GM21619 (cell line): ENCODE measurements at regions not wholly inside any gene's neighbourhood (a gene's known extent, or its start where the extent isn't known, plus 50 kb on each side); places are given as distances from the start of the nearest gene placed in this dataset.
"Not testable (repeated sequence)": the region's sequence is repeated elsewhere in the genome, so short reads cannot be mapped to it uniquely, and the experiment has no call there.

Experiments
- ATAC-seq: cut with Tn5 transposase; IDR thresholded peaks from one replicate; pipeline ENCODE4 v1.9.1; 2021; ENCODE audit not compliant: unreplicated experiment

DNA sequence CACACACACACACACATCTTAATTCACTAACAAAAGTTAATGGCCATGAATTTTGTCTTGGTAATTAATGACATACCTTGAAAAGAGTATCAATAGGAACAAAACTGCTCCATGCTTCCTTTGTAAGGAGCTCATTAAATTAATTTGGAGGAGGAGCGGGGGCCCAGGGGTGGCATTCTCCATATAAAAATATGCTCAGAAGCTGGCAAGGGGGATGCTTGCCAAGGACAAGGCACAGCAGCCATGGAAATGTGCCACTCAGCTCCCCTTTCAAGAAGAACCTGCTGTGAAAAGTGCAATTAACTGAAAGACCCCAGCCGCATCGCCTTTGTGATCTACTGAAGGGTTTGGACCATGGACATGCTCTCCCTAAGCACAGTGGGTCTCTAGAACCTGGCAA lies 385.9 kb upstream of the API5 start:
- no peak for ATAC-seq

- ATAC-seq = no peak
These were observed 364.4 kb upstream of the API5 start for GRCh38 chr11:42947405-42947804.

DNA sequence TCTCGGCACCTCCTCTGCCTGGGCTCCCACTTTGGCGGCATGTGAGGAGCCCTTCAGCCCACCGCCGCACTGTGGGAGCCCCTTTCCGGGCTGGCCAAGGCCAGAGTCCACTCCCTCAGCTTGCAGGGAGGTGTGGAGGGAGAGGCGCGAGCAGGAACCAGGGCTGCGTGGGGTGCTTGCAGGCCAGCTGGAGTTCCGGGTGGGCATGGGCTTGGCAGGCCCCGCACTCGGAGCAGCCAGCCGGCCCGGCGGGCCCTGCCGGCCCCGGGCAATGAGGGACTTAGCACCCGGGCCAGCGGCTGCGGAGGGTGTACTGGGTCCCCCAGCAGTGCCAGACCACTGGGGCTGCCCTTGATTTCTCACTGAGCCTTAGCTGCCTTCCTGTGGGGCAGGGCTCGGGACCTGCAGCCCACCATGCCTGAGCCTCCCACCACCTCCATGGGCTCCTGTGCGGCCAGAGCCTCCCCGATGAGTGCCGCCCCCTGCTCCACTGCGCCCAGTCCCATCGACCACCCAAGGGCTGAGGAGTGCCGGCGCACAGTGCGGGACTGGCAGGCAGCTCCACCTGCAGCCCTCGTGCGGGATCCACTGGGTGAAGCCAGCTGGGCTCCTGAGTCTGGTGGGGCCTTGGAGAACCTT lies 361.9 kb upstream of the API5 start:
- ATAC-seq = not testable (repeated sequence)

- no peak for ATAC-seq
These were observed 360.5 kb upstream of the API5 start for GRCh38 chr11:42951266-42951665.

- no peak for ATAC-seq
These were observed 354.0 kb upstream of the API5 start for GRCh38 chr11:42957831-42958230.

GRCh38 chr11:42958635-42959034 lies 353.2 kb upstream of the API5 start:
- no peak for ATAC-seq

- ATAC-seq = no peak
These were observed 351.2 kb upstream of the API5 start for GRCh38 chr11:42960521-42961088.

- ATAC-seq = no peak
These were observed 344.1 kb upstream of the API5 start for GRCh38 chr11:42967653-42968052.

DNA sequence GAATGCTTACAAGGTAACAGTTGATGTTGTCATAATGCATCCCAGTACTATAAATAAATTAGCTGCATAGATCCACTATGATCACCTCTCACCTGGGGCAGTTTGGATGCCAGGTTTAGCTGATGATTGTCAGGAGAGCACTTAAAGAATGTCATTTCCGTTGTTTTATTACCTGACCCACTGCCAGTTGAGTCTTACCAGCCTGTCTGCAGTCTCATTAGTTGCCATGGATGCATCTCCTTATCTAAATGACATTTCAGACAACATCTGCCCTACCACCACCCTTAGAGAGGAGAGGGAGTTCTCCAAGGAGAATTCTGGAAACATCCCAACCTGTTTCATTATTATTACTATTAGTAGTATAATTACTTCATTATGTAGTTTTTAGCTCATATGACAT lies 339.1 kb upstream of the API5 start:
- ATAC-seq = no peak

- ATAC-seq = no peak
These were observed 337.2 kb upstream of the API5 start for GRCh38 chr11:42974510-42975179.

- ATAC-seq = no peak
These were observed 336.6 kb upstream of the API5 start for GRCh38 chr11:42975180-42975529.

DNA sequence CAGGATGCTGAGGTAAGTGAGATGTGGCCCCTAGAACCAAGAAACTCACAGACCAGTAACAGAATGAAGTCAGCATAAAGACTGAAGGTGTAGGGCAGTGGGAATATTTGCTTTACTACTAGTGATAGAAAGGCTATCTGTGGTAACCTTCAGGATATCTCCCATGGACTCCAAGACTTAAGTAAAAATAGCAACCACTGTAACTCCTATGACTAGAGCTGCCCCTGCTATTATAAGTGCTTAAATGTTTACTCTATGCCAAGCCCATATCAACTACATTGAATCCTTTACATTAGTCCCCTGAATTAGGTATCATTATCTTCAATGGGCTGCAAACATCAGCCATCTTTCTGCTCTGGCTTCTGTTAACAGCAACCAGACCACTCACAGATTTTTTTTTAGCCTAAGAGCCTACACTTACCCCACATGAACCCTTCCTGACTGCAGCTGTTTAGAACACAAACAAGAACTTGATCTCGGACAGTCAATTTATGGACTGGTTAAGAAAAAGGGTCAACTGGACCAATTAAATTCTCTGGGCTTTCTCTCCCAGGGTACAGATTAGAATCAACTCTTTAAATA lies 335.1 kb upstream of the API5 start:
- no peak for ATAC-seq

DNA sequence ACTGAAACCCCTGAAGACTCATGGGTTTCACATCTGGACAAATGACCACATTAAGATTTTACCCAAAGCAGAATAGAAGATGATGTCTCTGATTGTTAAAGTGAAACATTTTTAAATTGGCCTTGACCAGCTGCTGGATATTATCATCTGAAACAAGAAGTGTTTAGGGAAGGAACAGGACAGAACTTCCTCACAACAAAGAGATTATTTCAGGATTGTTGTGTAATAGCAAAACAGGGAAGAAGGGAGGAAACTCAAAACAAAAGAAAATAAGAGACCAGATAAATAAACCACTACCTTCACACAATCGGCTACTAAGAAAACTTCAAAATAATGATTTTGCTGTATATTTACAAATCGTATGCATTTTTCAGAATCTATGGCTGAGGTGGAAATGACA lies 319.2 kb upstream of the API5 start:
- ATAC-seq = no peak

GRCh38 chr11:42996421-42997307 lies 315.1 kb upstream of the API5 start:
- no peak for ATAC-seq

DNA sequence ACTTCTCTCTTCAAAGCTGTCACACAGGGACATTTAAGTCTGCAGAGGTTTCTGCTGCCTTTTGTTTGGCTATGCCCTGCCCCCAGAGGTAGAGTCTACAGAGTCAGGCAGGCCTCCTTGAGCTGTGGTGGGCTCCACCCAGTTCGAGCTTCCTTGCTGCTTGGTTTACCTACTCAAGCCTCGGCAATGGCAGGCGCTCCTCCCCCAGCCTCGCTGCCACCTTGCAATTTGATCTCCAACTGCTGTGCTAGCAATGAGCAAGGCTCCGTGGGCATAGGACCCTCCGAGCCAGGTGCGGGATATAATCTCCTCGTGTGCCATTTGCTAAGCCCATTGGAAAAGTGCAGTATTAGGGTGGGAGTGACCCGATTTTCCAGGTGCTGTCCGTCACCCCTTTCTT lies 306.9 kb upstream of the API5 start:
- not testable (repeated sequence) for ATAC-seq

GRCh38 chr11:43010042-43010441 lies 301.8 kb upstream of the API5 start:
- no peak for ATAC-seq

GRCh38 chr11:43012606-43013005 lies 299.2 kb upstream of the API5 start:
- no peak for ATAC-seq

DNA sequence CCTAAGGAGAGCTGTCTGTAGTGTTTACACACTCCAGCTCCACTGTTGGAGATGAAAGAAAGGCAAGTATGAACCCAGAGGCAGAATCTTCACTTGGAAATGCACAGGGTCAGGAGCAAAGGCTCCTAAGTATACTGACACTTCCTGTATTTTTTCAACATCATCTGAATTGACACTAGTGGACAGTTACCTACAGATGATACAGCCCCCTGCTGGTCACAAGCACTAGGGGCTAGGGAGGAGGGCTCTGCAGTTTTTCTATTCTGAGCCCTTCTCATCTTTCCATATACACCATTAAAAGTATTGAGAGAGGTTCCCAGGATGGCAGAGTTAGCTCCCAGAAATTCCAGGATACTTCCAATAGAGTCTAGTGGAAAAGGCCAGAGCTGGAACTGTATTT lies 290.3 kb upstream of the API5 start:
- no peak for ATAC-seq

DNA sequence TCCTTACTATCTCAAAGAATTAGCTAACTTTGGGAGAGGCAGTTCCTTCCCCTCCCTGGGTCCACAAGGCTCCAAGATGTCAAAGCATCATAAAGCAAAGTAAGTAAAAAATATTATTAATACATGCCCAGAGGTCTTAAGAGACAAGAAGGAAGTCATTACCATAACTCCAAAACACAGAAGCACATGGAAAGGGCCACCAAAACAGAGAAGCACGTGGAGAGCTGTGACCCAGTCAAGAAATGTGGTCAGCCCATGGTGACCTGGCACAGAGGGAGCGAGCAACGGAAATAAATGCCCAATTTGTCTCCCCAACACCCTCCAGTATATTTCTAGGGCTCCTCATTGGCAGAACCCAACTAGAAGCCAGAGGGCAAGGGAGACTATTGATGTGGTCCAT lies 277.5 kb upstream of the API5 start:
- ATAC-seq = no peak

GRCh38 chr11:43035086-43035485 lies 276.7 kb upstream of the API5 start:
- ATAC-seq = no peak

GRCh38 chr11:43053638-43054412 lies 258.0 kb upstream of the API5 start:
- ATAC-seq = no peak
